ENCODE measurements at regions not wholly inside any gene's neighbourhood (a gene's known extent, or its start where the extent isn't known, plus 50 kb on each side); places are given as distances from the start of the nearest gene placed in this dataset.

DNA sequence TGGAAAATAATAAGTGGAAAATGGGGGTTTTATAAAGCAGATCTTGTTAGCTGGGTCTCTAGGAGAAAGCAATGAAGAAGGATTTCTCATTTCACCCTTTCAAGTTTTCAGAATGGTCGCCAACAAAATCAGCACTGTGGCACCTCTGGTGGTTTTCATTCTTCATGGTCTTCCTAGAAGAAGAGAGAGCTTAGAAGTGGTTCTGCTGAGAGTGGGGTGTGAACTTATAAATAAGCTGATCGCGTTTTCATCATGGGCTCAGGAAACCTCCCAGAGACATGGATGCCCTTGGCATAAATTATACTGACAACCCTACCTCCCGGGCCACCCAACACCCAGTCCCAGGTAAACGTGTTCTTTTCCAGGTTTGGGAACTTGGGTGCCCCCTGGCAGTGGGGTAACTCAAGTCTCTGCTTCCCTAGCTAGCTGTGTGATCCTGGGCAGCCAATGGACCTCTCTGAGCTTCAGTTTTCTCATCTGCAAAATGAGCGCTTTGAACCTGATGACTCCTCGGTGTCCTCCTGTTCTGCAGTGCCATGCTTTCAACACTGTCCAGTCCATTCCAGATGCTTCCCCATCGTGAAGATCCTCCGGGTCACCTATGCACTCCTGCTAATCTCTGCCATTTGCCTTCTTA is 72.6 kb upstream of the GRAMD1B start:
- Histone ChIP-seq H3K27me3 (ENCODE audit: control insufficient read depth, insufficient read depth, low read length) (peaks cover 34% of the 10 kb centered on the region), H3K4me3 (replicated peaks in 1 of 4; ENCODE audit: control extremely low read depth in 1 of 4, insufficient read depth in 1 of 4, low read depth in 3 of 4, low read length in 4 of 4) (no peak overlapping the region), H2AFZ (ENCODE audit: low read length) (no peak overlapping the region), H3K4me1 (ENCODE audit: control insufficient read depth, extremely low read depth, insufficient read depth, low read length) (no peaks in the 10 kb centered on the region), H3K27ac (ENCODE audit: insufficient read depth, low read length) (no peak overlapping the region), H4K20me1 (ENCODE audit: control insufficient read depth, extremely low read depth, insufficient read depth, low read length) (no peaks in the 10 kb centered on the region), H3K79me2 (ENCODE audit: control insufficient read depth, insufficient read depth, low read length) (no peaks in the 10 kb centered on the region), H3K9me3 (ENCODE audit: control insufficient read depth, insufficient read depth, low read depth, low read length) (no peaks in the 10 kb centered on the region), H3K9ac (ENCODE audit: insufficient read depth, low read length) (no peak overlapping the region), H3K36me3 (ENCODE audit: control insufficient read depth, insufficient read depth, low read length) (no peaks in the 10 kb centered on the region), H3K4me2 (ENCODE audit: extremely low read depth, insufficient read depth, low read length) (no peak overlapping the region)
- DNase-seq (ENCODE audit: low read depth in 2 of 2): no peak
- no peak for TF ChIP-seq EZH2 (IDR thresholded peaks at IDR 0.05; ENCODE audit: low read length, missing control alignments)
- TF ChIP-seq, protein P1, sequence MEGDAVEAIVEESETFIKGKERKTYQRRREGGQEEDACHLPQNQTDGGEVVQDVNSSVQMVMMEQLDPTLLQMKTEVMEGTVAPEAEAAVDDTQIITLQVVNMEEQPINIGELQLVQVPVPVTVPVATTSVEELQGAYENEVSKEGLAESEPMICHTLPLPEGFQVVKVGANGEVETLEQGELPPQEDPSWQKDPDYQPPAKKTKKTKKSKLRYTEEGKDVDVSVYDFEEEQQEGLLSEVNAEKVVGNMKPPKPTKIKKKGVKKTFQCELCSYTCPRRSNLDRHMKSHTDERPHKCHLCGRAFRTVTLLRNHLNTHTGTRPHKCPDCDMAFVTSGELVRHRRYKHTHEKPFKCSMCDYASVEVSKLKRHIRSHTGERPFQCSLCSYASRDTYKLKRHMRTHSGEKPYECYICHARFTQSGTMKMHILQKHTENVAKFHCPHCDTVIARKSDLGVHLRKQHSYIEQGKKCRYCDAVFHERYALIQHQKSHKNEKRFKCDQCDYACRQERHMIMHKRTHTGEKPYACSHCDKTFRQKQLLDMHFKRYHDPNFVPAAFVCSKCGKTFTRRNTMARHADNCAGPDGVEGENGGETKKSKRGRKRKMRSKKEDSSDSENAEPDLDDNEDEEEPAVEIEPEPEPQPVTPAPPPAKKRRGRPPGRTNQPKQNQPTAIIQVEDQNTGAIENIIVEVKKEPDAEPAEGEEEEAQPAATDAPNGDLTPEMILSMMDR (conservative IDR thresholded peaks at IDR 0.05 in 1 of 2, IDR thresholded peaks at IDR 0.05 in 1 of 2; ENCODE audit: low read depth in 1 of 2, low read length in 2 of 2): no peak

DNA sequence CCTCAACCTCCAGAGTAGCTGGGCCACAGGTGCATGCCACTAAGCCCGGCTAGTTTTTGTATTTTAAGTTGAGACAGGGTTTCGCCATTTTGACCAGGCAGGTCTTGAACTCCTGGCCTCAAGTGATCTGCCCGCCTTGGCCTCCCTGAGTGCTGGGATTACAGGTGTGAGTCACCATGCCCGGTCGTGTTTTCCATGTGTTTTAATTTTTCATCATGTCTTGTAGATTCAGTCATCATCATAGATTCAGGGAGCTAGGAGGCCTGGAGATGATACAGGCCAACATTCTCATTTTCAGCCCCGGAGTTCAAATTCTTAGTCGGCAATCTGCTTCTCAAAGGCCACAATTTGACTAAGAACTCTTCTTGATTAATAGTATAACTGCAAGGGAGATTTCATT is 73.5 kb upstream of the GRAMD1B start:
- no peak overlapping the region for H3K4me2 ChIP-seq (ENCODE audit: extremely low read depth, insufficient read depth, low read length)
- TF ChIP-seq, protein P1 (conservative IDR thresholded peaks at IDR 0.05 in 1 of 2, IDR thresholded peaks at IDR 0.05 in 1 of 2; ENCODE audit: low read depth in 1 of 2, low read length in 2 of 2): no peak
- TF ChIP-seq EZH2 (IDR thresholded peaks at IDR 0.05; ENCODE audit: low read length, missing control alignments): no peak
- H3K4me1 ChIP-seq (ENCODE audit: control insufficient read depth, extremely low read depth, insufficient read depth, low read length): no peaks in the 10 kb centered on the region
- DNase-seq (ENCODE audit: low read depth in 2 of 2): no peak
- H3K79me2 ChIP-seq (ENCODE audit: control insufficient read depth, insufficient read depth, low read length): no peaks in the 10 kb centered on the region
- H3K27me3 ChIP-seq (ENCODE audit: control insufficient read depth, insufficient read depth, low read length): peaks cover 35% of the 10 kb centered on the region
- no peaks in the 10 kb centered on the region for H3K9me3 ChIP-seq (ENCODE audit: control insufficient read depth, insufficient read depth, low read depth, low read length)
- H3K27ac ChIP-seq (ENCODE audit: insufficient read depth, low read length): no peak overlapping the region
- no peaks in the 10 kb centered on the region for H4K20me1 ChIP-seq (ENCODE audit: control insufficient read depth, extremely low read depth, insufficient read depth, low read length)
- H3K4me3 ChIP-seq (replicated peaks in 1 of 4; ENCODE audit: control extremely low read depth in 1 of 4, insufficient read depth in 1 of 4, low read depth in 3 of 4, low read length in 4 of 4): no peak overlapping the region
- H3K9ac ChIP-seq (ENCODE audit: insufficient read depth, low read length): no peak overlapping the region
- no peak overlapping the region for H2AFZ ChIP-seq (ENCODE audit: low read length)
- H3K36me3 ChIP-seq (ENCODE audit: control insufficient read depth, insufficient read depth, low read length): no peaks in the 10 kb centered on the region

DNA sequence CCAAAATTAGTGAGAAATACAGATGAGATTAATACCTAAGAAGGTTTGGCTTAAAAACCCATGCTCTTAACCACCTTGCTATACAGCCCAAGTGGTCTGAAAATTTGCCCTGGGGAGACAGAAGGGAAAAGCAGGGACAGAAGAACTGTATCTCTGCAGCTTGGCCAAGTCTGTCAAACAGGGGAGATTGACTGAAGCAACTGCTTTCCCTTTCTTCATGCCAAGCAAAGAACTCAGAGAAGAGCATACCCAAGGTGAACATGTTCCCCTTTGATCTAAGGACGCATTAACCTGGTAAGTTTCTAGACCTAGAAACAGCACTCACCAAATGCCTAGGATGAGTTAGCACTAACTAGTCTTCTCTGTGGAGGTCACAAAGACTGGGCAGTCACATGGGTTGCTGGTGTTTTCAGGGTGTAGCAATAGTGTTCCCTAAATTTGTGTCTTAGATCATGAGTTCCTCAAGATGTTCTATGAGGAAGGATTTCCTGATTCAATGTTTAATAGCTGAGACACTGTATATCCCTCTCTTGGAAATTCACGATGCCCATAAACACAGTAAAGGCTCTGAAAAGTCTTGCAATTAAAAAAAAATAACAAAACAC is 75.6 kb upstream of the GRAMD1B start:
- H4K20me1 ChIP-seq (ENCODE audit: control insufficient read depth, extremely low read depth, insufficient read depth, low read length): no peaks in the 10 kb centered on the region
- no peak overlapping the region for H3K4me2 ChIP-seq (ENCODE audit: extremely low read depth, insufficient read depth, low read length)
- H3K36me3 ChIP-seq (ENCODE audit: control insufficient read depth, insufficient read depth, low read length): no peaks in the 10 kb centered on the region
- H3K4me1 ChIP-seq (ENCODE audit: control insufficient read depth, extremely low read depth, insufficient read depth, low read length): no peaks in the 10 kb centered on the region
- no peak overlapping the region for H3K4me3 ChIP-seq (replicated peaks in 1 of 4; ENCODE audit: control extremely low read depth in 1 of 4, insufficient read depth in 1 of 4, low read depth in 3 of 4, low read length in 4 of 4)
- no peaks in the 10 kb centered on the region for H3K9me3 ChIP-seq (ENCODE audit: control insufficient read depth, insufficient read depth, low read depth, low read length)
- no peak for TF ChIP-seq EZH2 (IDR thresholded peaks at IDR 0.05; ENCODE audit: low read length, missing control alignments)
- TF ChIP-seq, protein P1 (conservative IDR thresholded peaks at IDR 0.05 in 1 of 2, IDR thresholded peaks at IDR 0.05 in 1 of 2; ENCODE audit: low read depth in 1 of 2, low read length in 2 of 2): no peak
- H3K27me3 ChIP-seq (ENCODE audit: control insufficient read depth, insufficient read depth, low read length): peaks cover 39% of the 10 kb centered on the region
- H3K9ac ChIP-seq (ENCODE audit: insufficient read depth, low read length): no peak overlapping the region
- H3K79me2 ChIP-seq (ENCODE audit: control insufficient read depth, insufficient read depth, low read length): no peaks in the 10 kb centered on the region
- H3K27ac ChIP-seq (ENCODE audit: insufficient read depth, low read length): no peak overlapping the region
- no peak for DNase-seq (ENCODE audit: low read depth in 2 of 2)
- no peak overlapping the region for H2AFZ ChIP-seq (ENCODE audit: low read length)

Data from fibroblast of lung (primary cell).